ACHN (cell line): ENCODE measurements at regions not wholly inside any gene's neighbourhood (a gene's known extent, or its start where the extent isn't known, plus 50 kb on each side); places are given as distances from the start of the nearest gene placed in this dataset.

ENCODE experiments used
- DNase-seq: peaks from one replicate; pipeline ENCODE4 v3.0.0-alpha.2; 2015
- in situ Hi-C: cut with HindIII; loops from 2 replicates; pipeline ENCODE4 v1.10.0; 2017; ENCODE audit warnings: low sequenced_read_pairs, low pct_ligation_motif_present, low pct_unique_long_range_greater_than_20kb

GRCh38 chr2:216320852-216321251, 51.4 kb downstream of the MARCHF4 start:
- in situ Hi-C loops: no loop called here
- no peak for DNase-seq

- in situ Hi-C loops: no loop called here
- peak; percentile 54 for DNase-seq
These were observed 52.5 kb downstream of the MARCHF4 start for GRCh38 chr2:216319771-216320170.

GRCh38 chr2:216318521-216318874, 53.8 kb downstream of the MARCHF4 start:
- in situ Hi-C loops: no loop called here

GRCh38 chr2:216317831-216318520, 54.3 kb downstream of the MARCHF4 start:
- no peak for DNase-seq
- in situ Hi-C loops: no loop called here

More at GRCh38 chr2:216318521-216318874, 53.8 kb downstream of the MARCHF4 start:
- no peak for DNase-seq

GRCh38 chr2:216316743-216317142, 55.5 kb downstream of the MARCHF4 start:
- DNase-seq: peak; percentile 95
- in situ Hi-C loops: no loop called here

- in situ Hi-C loops: no loop called here
- DNase-seq: peak; percentile 84
These were observed 56.3 kb downstream of the MARCHF4 start for GRCh38 chr2:216315802-216316603.

GRCh38 chr2:216312441-216312840, 59.8 kb downstream of the MARCHF4 start:
- in situ Hi-C loops: no loop called here
- no peak for DNase-seq

- in situ Hi-C loops: no loop called here
- DNase-seq: no peak
These were observed 63.7 kb downstream of the MARCHF4 start for GRCh38 chr2:216308576-216308975.

GRCh38 chr2:216307496-216307895, 64.8 kb downstream of the MARCHF4 start:
- DNase-seq: no peak
- in situ Hi-C loops: no loop called here

- in situ Hi-C loops: no loop called here
- DNase-seq: no peak
These were observed 65.4 kb downstream of the MARCHF4 start for GRCh38 chr2:216306868-216307267.

- in situ Hi-C loops: no loop called here
- no peak for DNase-seq
These were observed 66.7 kb downstream of the MARCHF4 start for GRCh38 chr2:216305574-216305973.

GRCh38 chr2:216302981-216303676, 69.2 kb downstream of the MARCHF4 start:
- in situ Hi-C loops: no loop called here
- DNase-seq: no peak

GRCh38 chr2:216300906-216301305, 71.4 kb downstream of the MARCHF4 start:
- no peak for DNase-seq
- in situ Hi-C loops: no loop called here

- in situ Hi-C loops: no loop called here
These were observed 72.7 kb downstream of the MARCHF4 start for GRCh38 chr2:216299588-216299987.

GRCh38 chr2:216298719-216299495, 73.4 kb downstream of the MARCHF4 start:
- DNase-seq: peak; percentile 50
- in situ Hi-C loops: no loop called here

More at GRCh38 chr2:216299588-216299987, 72.7 kb downstream of the MARCHF4 start:
- no peak for DNase-seq

GRCh38 chr2:216296856-216297255, 75.4 kb downstream of the MARCHF4 start:
- DNase-seq: no peak
- in situ Hi-C loops: no loop called here

GRCh38 chr2:216294305-216294704, 78.0 kb downstream of the MARCHF4 start:
- in situ Hi-C loops: no loop called here
- DNase-seq: no peak

- in situ Hi-C loops: no loop called here
These were observed 78.4 kb downstream of the MARCHF4 start for GRCh38 chr2:216293883-216294282.

GRCh38 chr2:216292886-216293301, 79.4 kb downstream of the MARCHF4 start:
- in situ Hi-C loops: no loop called here
- no peak for DNase-seq

More at GRCh38 chr2:216293883-216294282, 78.4 kb downstream of the MARCHF4 start:
- DNase-seq: no peak
